H9 (cell line): ENCODE measurements at regions not wholly inside any gene's neighbourhood (a gene's known extent, or its start where the extent isn't known, plus 50 kb on each side); places are given as distances from the start of the nearest gene placed in this dataset.

Experiments
- DNase-seq: peaks from one replicate; pipeline ENCODE4 v3.0.0-alpha.2; 2017
- H2AFZ ChIP-seq: one replicate; pipeline ENCODE4 v1.6.1; 2013; ENCODE audit warnings: mild to moderate bottlenecking, low read length, control low read depth, moderate library complexity
- H2AK5ac ChIP-seq: 2 replicates; pipeline ENCODE4 v1.6.1; 2013; ENCODE audit warnings: low read length, control low read depth, mixed read lengths; ENCODE audit not compliant: insufficient read length
- H2BK120ac ChIP-seq: one replicate; pipeline ENCODE4 v1.6.1; 2013; ENCODE audit warnings: low read depth, mild to moderate bottlenecking, low read length, control low read depth, inconsistent platforms; ENCODE audit not compliant: poor library complexity, severe bottlenecking
- H2BK12ac ChIP-seq: 2 replicates; pipeline ENCODE4 v1.6.1; 2013; ENCODE audit warnings: low read length, control low read depth, mixed read lengths, low read depth; ENCODE audit not compliant: insufficient read length
- H2BK15ac ChIP-seq: 2 replicates; pipeline ENCODE4 v1.6.1; 2013; ENCODE audit warnings: low read depth, low read length, control low read depth
- H2BK20ac ChIP-seq: one replicate; pipeline ENCODE4 v1.6.1; 2013; ENCODE audit warnings: low read depth, mild to moderate bottlenecking, low read length, control low read depth, inconsistent platforms; ENCODE audit not compliant: poor library complexity, severe bottlenecking
- H2BK5ac ChIP-seq: 2 replicates; pipeline ENCODE4 v1.6.1; 2013; ENCODE audit warnings: low read length, control low read depth, mixed read lengths; ENCODE audit not compliant: insufficient read length
- H3K14ac ChIP-seq: 2 replicates; pipeline ENCODE4 v1.6.1; 2013; ENCODE audit warnings: low read length, control low read depth; ENCODE audit not compliant: insufficient read depth
- H3K18ac ChIP-seq: 2 replicates; pipeline ENCODE4 v1.6.1; 2013; ENCODE audit warnings: low read depth, mild to moderate bottlenecking, mixed read lengths, low read length, control low read depth; ENCODE audit not compliant: insufficient read length
- H3K23ac ChIP-seq: 2 replicates; pipeline ENCODE4 v1.6.1; 2013; ENCODE audit warnings: low read length, control low read depth, mixed read lengths, low read depth; ENCODE audit not compliant: insufficient read length
- H3K23me2 ChIP-seq: 2 replicates; pipeline ENCODE4 v1.6.1; 2013; ENCODE audit warnings: low read depth, mild to moderate bottlenecking, mixed read lengths, low read length, control low read depth; ENCODE audit not compliant: insufficient read length, poor library complexity, severe bottlenecking
- H3K27ac ChIP-seq: 2 replicates; pipeline ENCODE4 v1.5.1; 2013; ENCODE audit warnings: low read length, control low read depth, mixed read lengths, low read depth; ENCODE audit not compliant: insufficient read length
- H3K27me3 ChIP-seq: 2 replicates; pipeline ENCODE4 v1.6.1; 2013; ENCODE audit warnings: low read length, control low read depth, inconsistent platforms; ENCODE audit not compliant: insufficient read depth
- H3K4ac ChIP-seq: 2 replicates; pipeline ENCODE4 v1.6.1; 2013; ENCODE audit warnings: low read depth, mild to moderate bottlenecking, control low read depth, inconsistent platforms, low read length, moderate library complexity
- H3K4me1 ChIP-seq: 2 replicates; pipeline ENCODE4 v1.6.1; 2013; ENCODE audit warnings: low read length, control low read depth, inconsistent platforms; ENCODE audit not compliant: insufficient read depth
- H3K4me2 ChIP-seq: 2 replicates; pipeline ENCODE4 v1.6.1; 2013; ENCODE audit warnings: low read length, control low read depth, mixed read lengths; ENCODE audit not compliant: insufficient read length, insufficient read depth
- H3K56ac ChIP-seq: 2 replicates; pipeline ENCODE4 v1.6.1; 2013; ENCODE audit warnings: low read depth, mild to moderate bottlenecking, mixed read lengths, low read length, control low read depth; ENCODE audit not compliant: insufficient read length
- H3K79me1 ChIP-seq: 2 replicates; pipeline ENCODE4 v1.6.1; 2013; ENCODE audit warnings: low read depth, mild to moderate bottlenecking, moderate library complexity, low read length, control low read depth, inconsistent platforms; ENCODE audit not compliant: insufficient read depth, poor library complexity, severe bottlenecking
- H3K79me2 ChIP-seq: 2 replicates; pipeline ENCODE4 v1.6.1; 2013; ENCODE audit warnings: low read length, control low read depth, inconsistent platforms; ENCODE audit not compliant: insufficient read depth
- H3K9ac ChIP-seq: 2 replicates; pipeline ENCODE4 v1.6.1; 2013; ENCODE audit warnings: low read length, control low read depth, mixed read lengths; ENCODE audit not compliant: insufficient read length; ENCODE audit errors: extremely low read depth
- H3K9me3 ChIP-seq: one replicate; pipeline ENCODE4 v1.6.1; 2013; ENCODE audit warnings: low read depth, low read length, inconsistent platforms; ENCODE audit not compliant: control insufficient read depth
- H3T11ph ChIP-seq: one replicate; pipeline ENCODE4 v1.6.1; 2013; ENCODE audit warnings: mild to moderate bottlenecking, low read length, control low read depth, inconsistent platforms
- H4K20me1 ChIP-seq: one replicate; pipeline ENCODE4 v1.6.1; 2013; ENCODE audit not compliant: control insufficient read depth, insufficient read length, insufficient read depth
- H4K5ac ChIP-seq: 2 replicates; pipeline ENCODE4 v1.6.1; 2013; ENCODE audit warnings: low read depth, mild to moderate bottlenecking, mixed read lengths, low read length, control low read depth; ENCODE audit not compliant: insufficient read length
- H4K8ac ChIP-seq: replicated peaks from 2 replicates; pipeline ENCODE4 v1.6.1; 2013; ENCODE audit warnings: low read length, control low read depth, mixed read lengths, low read depth; ENCODE audit not compliant: insufficient read length
- H4K91ac ChIP-seq: 2 replicates; pipeline ENCODE4 v1.6.1; 2013; ENCODE audit warnings: low read depth, mild to moderate bottlenecking, moderate library complexity, mixed read lengths, low read length, control low read depth; ENCODE audit not compliant: insufficient read length
- H3K27ac Mint-ChIP-seq, 3 experiments: 2 replicates in 2 of 3; 3 replicates in 1 of 3; pipeline ENCODE4 v1.8.0; 2020 to 2021; ENCODE audit warnings: mixed read lengths in 3 of 3, mild to moderate bottlenecking in 1 of 3, moderate library complexity in 1 of 3
- H3K27me3 Mint-ChIP-seq: 2 replicates; pipeline ENCODE4 v1.8.0; 2021; ENCODE audit warnings: low read depth, mild to moderate bottlenecking, moderate library complexity, mixed read lengths
- H3K36me3 Mint-ChIP-seq, 3 experiments: 2 replicates in 2 of 3; 3 replicates in 1 of 3; pipeline ENCODE4 v1.8.0; 2020 to 2021; ENCODE audit warnings: low read depth in 3 of 3, mixed read lengths in 3 of 3; ENCODE audit not compliant: insufficient read depth in 1 of 3
- H3K4me1 Mint-ChIP-seq, 2 experiments: 2 replicates each; pipeline ENCODE4 v1.8.0; 2020; ENCODE audit warnings: mixed read lengths in 2 of 2
- H3K4me3 Mint-ChIP-seq, 2 experiments: 2 replicates in 1 of 2; 3 replicates in 1 of 2; pipeline ENCODE4 v1.8.0; 2020 to 2021; ENCODE audit warnings: mild to moderate bottlenecking in 2 of 2, mixed read lengths in 2 of 2, moderate library complexity in 1 of 2
- H3K9me3 Mint-ChIP-seq, 2 experiments: 2 replicates in 1 of 2; 3 replicates in 1 of 2; pipeline ENCODE4 v1.8.0; 2020; ENCODE audit warnings: mild to moderate bottlenecking in 2 of 2, mixed read lengths in 2 of 2, moderate library complexity in 1 of 2
- WGBS: extraction: QIAGEN DNeasy Blood & Tissue Kit; methylation state at CpG from one replicate; pipeline ENCODE4 v1.1.7; 2013; ENCODE audit warnings: missing lambda C conversion rate, low lambda C conversion rate, mixed read lengths; ENCODE audit not compliant: insufficient read length; ENCODE audit errors: extremely low coverage; 5-methylcytosine and 5-hydroxymethylcytosine counted together
- TF ChIP-seq, protein P1 (sequence below): fragments of 200-600 bp; sonication (generic); conservative IDR thresholded peaks from 3 replicates; pipeline ENCODE4 v1.8.0; 2021; ENCODE audit warnings: antibody characterized with exemption, mild to moderate bottlenecking

DNA sequence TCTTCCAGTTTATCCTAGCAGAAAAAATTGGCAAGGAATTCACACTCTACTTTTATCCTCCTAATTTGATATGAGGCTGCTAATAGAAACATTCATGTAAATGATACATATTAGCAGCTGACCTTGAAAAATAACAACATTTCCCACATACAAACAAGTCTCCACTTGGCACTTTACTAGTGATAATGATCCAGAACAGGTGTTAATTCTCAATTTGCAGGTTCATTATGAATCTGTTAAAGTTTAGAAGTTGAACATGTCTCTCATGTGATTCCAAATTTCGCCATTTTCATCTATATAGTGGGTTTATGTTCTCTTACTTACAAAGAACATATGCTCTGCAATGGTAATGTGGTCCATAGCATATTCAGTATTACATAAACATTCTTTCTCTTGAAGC, 1396.8 kb upstream of the LRRTM3 start:
- Histone ChIP-seq H2BK20ac (no peak overlapping the region), H3K27ac (no peak overlapping the region)

More for the DNA sequence above, 1396.8 kb upstream of the LRRTM3 start:
- Histone ChIP-seq H3K9ac (no peak overlapping the region), H2BK12ac (no peak overlapping the region), H3K4ac (no peak overlapping the region), H2BK120ac (no peak overlapping the region), H3T11ph (no peak overlapping the region), H3K56ac (no peak overlapping the region), H3K18ac (no peak overlapping the region), H4K91ac (no peak overlapping the region), H4K5ac (no peak overlapping the region), H3K14ac (no peak overlapping the region), H3K23me2 (no peaks in the 10 kb centered on the region), H3K4me1 (no peaks in the 10 kb centered on the region), H4K8ac (no peak overlapping the region), H2AK5ac (no peak overlapping the region), H3K79me1 (no peaks in the 10 kb centered on the region), H3K23ac (no peak overlapping the region), H3K9me3 (no peaks in the 10 kb centered on the region), H4K20me1 (no peaks in the 10 kb centered on the region), H2BK5ac (no peak overlapping the region), H3K4me2 (no peak overlapping the region), H2AFZ (no peak overlapping the region), H3K27me3 (no peaks in the 10 kb centered on the region), H3K79me2 (no peaks in the 10 kb centered on the region), H2BK15ac (no peak overlapping the region)
- Mint-ChIP-seq H3K27ac (no peak overlapping the region), H3K4me1 (no peaks in the 10 kb centered on the region), H3K9me3 (peaks cover 12 to 15% of the 10 kb centered on the region in 2 experiments; a peak in 4 of 5 replicates), H3K36me3 (peaks cover 0 to 4% (median 0%) of the 10 kb centered on the region in 3 experiments; a peak in 2 of 7 replicates), H3K27me3 (no peaks in the 10 kb centered on the region), H3K4me3 (no peak overlapping the region)
- WGBS, result no CpG with 5 or more reads among the region's 1 CpG
- DNase-seq, result no peak
- TF ChIP-seq, protein P1, sequence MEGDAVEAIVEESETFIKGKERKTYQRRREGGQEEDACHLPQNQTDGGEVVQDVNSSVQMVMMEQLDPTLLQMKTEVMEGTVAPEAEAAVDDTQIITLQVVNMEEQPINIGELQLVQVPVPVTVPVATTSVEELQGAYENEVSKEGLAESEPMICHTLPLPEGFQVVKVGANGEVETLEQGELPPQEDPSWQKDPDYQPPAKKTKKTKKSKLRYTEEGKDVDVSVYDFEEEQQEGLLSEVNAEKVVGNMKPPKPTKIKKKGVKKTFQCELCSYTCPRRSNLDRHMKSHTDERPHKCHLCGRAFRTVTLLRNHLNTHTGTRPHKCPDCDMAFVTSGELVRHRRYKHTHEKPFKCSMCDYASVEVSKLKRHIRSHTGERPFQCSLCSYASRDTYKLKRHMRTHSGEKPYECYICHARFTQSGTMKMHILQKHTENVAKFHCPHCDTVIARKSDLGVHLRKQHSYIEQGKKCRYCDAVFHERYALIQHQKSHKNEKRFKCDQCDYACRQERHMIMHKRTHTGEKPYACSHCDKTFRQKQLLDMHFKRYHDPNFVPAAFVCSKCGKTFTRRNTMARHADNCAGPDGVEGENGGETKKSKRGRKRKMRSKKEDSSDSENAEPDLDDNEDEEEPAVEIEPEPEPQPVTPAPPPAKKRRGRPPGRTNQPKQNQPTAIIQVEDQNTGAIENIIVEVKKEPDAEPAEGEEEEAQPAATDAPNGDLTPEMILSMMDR, result no peak
